ENCODE measurements at regions not wholly inside any gene's neighbourhood (a gene's known extent, or its start where the extent isn't known, plus 50 kb on each side); places are given as distances from the start of the nearest gene placed in this dataset.

- no peak overlapping the region for H3K27ac Mint-ChIP-seq (ENCODE audit: unreplicated experiment)
- H3K36me3 Mint-ChIP-seq (ENCODE audit: low read depth) = peaks cover 10% of the 10 kb centered on the region
- no peaks in the 10 kb centered on the region for H3K27me3 Mint-ChIP-seq (ENCODE audit: low read depth)
- no peak overlapping the region for H3K4me3 Mint-ChIP-seq
- no peak for TF ChIP-seq CTCF (conservative IDR thresholded peaks at IDR 0.05)
- no peak for DNase-seq (ENCODE audit: low read depth, low spot score)
- H3K9me3 Mint-ChIP-seq = peaks cover 8% of the 10 kb centered on the region
- peaks cover 5% of the 10 kb centered on the region for H3K4me1 Mint-ChIP-seq
Observed at GRCh38 chr12:5310151-5310550, 121.8 kb upstream of the NTF3 start.

- Mint-ChIP-seq H3K4me3 (no peak overlapping the region), H3K27ac (ENCODE audit: unreplicated experiment) (no peak overlapping the region), H3K4me1 (peaks cover 6% of the 10 kb centered on the region), H3K36me3 (ENCODE audit: low read depth) (peaks cover 21% of the 10 kb centered on the region), H3K9me3 (peaks cover 35% of the 10 kb centered on the region), H3K27me3 (ENCODE audit: low read depth) (no peaks in the 10 kb centered on the region)
- no peak for DNase-seq (ENCODE audit: low read depth, low spot score)
- no peak for TF ChIP-seq CTCF (conservative IDR thresholded peaks at IDR 0.05)
Observed at GRCh38 chr12:5317556-5317955, 114.4 kb upstream of the NTF3 start.

DNA sequence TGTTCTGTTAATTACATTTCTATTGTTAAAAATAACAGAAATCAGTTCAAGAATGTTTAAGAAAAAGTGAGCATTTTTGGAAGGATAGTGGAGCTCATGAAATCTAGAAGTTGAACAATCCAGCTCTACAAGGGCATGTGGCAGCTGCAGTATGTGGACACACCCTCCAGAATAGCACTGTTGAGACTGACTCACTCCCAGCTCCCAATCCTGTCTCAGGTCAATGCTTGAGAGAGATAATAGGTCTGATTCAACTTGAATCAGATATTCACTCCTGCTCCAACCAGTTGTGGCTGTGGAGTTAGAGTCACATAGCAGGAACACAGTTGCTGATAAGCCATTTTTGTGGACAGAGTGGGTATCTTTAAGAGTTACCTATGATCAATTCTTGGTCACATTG lies 113.0 kb upstream of the NTF3 start:
- no peak for TF ChIP-seq CTCF (conservative IDR thresholded peaks at IDR 0.05)
- Mint-ChIP-seq H3K36me3 (ENCODE audit: low read depth) (peaks cover 23% of the 10 kb centered on the region), H3K4me1 (peaks cover 6% of the 10 kb centered on the region), H3K27me3 (ENCODE audit: low read depth) (no peaks in the 10 kb centered on the region), H3K4me3 (no peak overlapping the region), H3K9me3 (peaks cover 37% of the 10 kb centered on the region), H3K27ac (ENCODE audit: unreplicated experiment) (no peak overlapping the region)
- no peak for DNase-seq (ENCODE audit: low read depth, low spot score)

- no peak overlapping the region for H3K4me3 Mint-ChIP-seq
Observed at GRCh38 chr12:5328669-5329517, 103.0 kb upstream of the NTF3 start.

GRCh38 chr12:5332551-5332950 lies 99.4 kb upstream of the NTF3 start:
- H3K9me3 Mint-ChIP-seq = no peaks in the 10 kb centered on the region

More at GRCh38 chr12:5328669-5329517, 103.0 kb upstream of the NTF3 start:
- no peaks in the 10 kb centered on the region for H3K27me3 Mint-ChIP-seq (ENCODE audit: low read depth)
- H3K27ac Mint-ChIP-seq (ENCODE audit: unreplicated experiment) = no peak overlapping the region
- H3K4me1 Mint-ChIP-seq = no peaks in the 10 kb centered on the region
- no peak for TF ChIP-seq CTCF (conservative IDR thresholded peaks at IDR 0.05)
- H3K36me3 Mint-ChIP-seq (ENCODE audit: low read depth) = no peaks in the 10 kb centered on the region
- H3K9me3 Mint-ChIP-seq = peaks cover 2% of the 10 kb centered on the region
- DNase-seq (ENCODE audit: low read depth, low spot score) = no peak

More at GRCh38 chr12:5332551-5332950, 99.4 kb upstream of the NTF3 start:
- no peak for TF ChIP-seq CTCF (conservative IDR thresholded peaks at IDR 0.05)
- H3K4me3 Mint-ChIP-seq = no peak overlapping the region
- DNase-seq (ENCODE audit: low read depth, low spot score) = no peak
- no peaks in the 10 kb centered on the region for H3K4me1 Mint-ChIP-seq
- no peak overlapping the region for H3K27ac Mint-ChIP-seq (ENCODE audit: unreplicated experiment)
- H3K27me3 Mint-ChIP-seq (ENCODE audit: low read depth) = no peaks in the 10 kb centered on the region
- H3K36me3 Mint-ChIP-seq (ENCODE audit: low read depth) = no peaks in the 10 kb centered on the region
